ENCODE measurements at regions not wholly inside any gene's neighbourhood (a gene's known extent, or its start where the extent isn't known, plus 50 kb on each side); places are given as distances from the start of the nearest gene placed in this dataset.

DNA sequence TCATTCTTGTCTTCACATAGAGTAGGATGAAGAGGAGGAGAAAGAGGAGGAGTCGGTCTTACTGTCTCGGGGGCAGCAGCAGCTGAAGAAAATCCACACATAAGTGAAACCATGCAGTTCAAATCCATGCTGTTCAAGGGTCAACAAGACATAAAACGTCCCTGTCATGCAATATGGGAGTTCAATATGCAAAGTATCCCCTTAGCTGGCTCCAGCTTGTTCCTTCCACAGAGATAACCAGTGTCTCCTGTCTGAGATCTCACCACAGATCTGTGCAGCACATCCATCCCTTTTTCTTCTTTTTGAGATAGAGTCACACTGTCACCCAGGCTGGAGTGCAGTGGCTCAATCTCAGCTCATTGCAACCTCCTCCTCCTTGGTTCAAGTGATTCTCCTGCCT, 357.5 kb downstream of the GALC start:
- TF ChIP-seq MAZ (IDR thresholded peaks at IDR 0.05; ENCODE audit: borderline replicate concordance, low read depth, low read length), result no peak
- TF ChIP-seq SMC3 (IDR thresholded peaks at IDR 0.05; ENCODE audit: low read depth, low read length), result no peak
- no peak for TF ChIP-seq RCOR1 (IDR thresholded peaks at IDR 0.05; ENCODE audit: insufficient replicate concordance, low read length)
- TF ChIP-seq RFX5 (IDR thresholded peaks at IDR 0.05; ENCODE audit: low read depth, low read length), result no peak
- TF ChIP-seq NFE2L2 (IDR thresholded peaks at IDR 0.05; ENCODE audit: low read depth, low read length), result no peak
- TF ChIP-seq FOS (IDR thresholded peaks at IDR 0.05; ENCODE audit: low read depth, low read length), result no peak
- TF ChIP-seq CHD1 (IDR thresholded peaks at IDR 0.05; ENCODE audit: low read depth, low read length), result no peak
- TF ChIP-seq MXI1 (IDR thresholded peaks at IDR 0.05; ENCODE audit: borderline replicate concordance, low read depth, low read length), result no peak
- no peaks in the 10 kb centered on the region for H3K27me3 ChIP-seq (ENCODE audit: control insufficient read depth, insufficient read depth, low read length)
- DNase-seq (no peak), ATAC-seq (ENCODE audit: low read depth) (no peak)
- no peak overlapping the region for H3K18ac ChIP-seq (ENCODE audit: low read depth, low read length)
- H4K5ac ChIP-seq (ENCODE audit: low read depth, low read length), result no peak overlapping the region
- no peak overlapping the region for H2BK20ac ChIP-seq (ENCODE audit: low read depth, low read length)
- H2AFZ ChIP-seq (replicated peaks; ENCODE audit: low read length, poor library complexity), result no peak overlapping the region
- no peak overlapping the region for H3K4me2 ChIP-seq (ENCODE audit: low read depth, low read length)
- H2AK9ac ChIP-seq (replicated peaks; ENCODE audit: low read depth, low read length, poor library complexity), result no peak overlapping the region
- H4K8ac ChIP-seq (ENCODE audit: low read depth in 2 of 2, low read length in 2 of 2), result no peak overlapping the region
- no peak overlapping the region for H2BK5ac ChIP-seq (ENCODE audit: low read depth, low read length, poor library complexity, severe bottlenecking)
- ChIA-PET POLR2A (ENCODE audit: unreplicated experiment) (no interaction called here), CTCF (no interaction called here)
- H3K4me1 ChIP-seq (ENCODE audit: control insufficient read depth, insufficient read depth, low read length), result no peaks in the 10 kb centered on the region
- no peak overlapping the region for H2AK5ac ChIP-seq (ENCODE audit: low read depth, low read length)
- no peak overlapping the region for H3K23ac ChIP-seq (ENCODE audit: low read depth, low read length)
- no peaks in the 10 kb centered on the region for H3K36me3 ChIP-seq (ENCODE audit: control insufficient read depth, insufficient read depth, low read length)
- no peaks in the 10 kb centered on the region for H3K79me1 ChIP-seq (ENCODE audit: low read depth in 1 of 2, low read length in 2 of 2)
- H3K9me3 ChIP-seq (ENCODE audit: control insufficient read depth, insufficient read depth, low read length), result peaks cover 2% of the 10 kb centered on the region; the same call in 1 of the 2 replicates
- no peak overlapping the region for H3K56ac ChIP-seq (ENCODE audit: extremely low read depth, insufficient read depth, low read length)
- H3K4me3 ChIP-seq (ENCODE audit: insufficient read depth, low read depth, low read length), result no peak overlapping the region
- dilution Hi-C loops (cut with HindIII; ENCODE audit: low sequenced_read_pairs, unreplicated experiment), result no loop called here
- H3K27ac ChIP-seq (ENCODE audit: insufficient read depth, low read length), result no peak overlapping the region
- no peak overlapping the region for H2BK15ac ChIP-seq (ENCODE audit: low read depth, low read length)
- no peak overlapping the region for H2BK120ac ChIP-seq (ENCODE audit: low read depth, low read length)
- no peak overlapping the region for H4K91ac ChIP-seq (ENCODE audit: insufficient read depth, low read depth, low read length)
- H3K4ac ChIP-seq (ENCODE audit: low read depth, low read length), result no peak overlapping the region
- no peaks in the 10 kb centered on the region for H4K20me1 ChIP-seq (ENCODE audit: insufficient read depth, low read length)
- intact Hi-C loops (cut with micrococcal nuclease), result no loop called here
- no peaks in the 10 kb centered on the region for H3K9me1 ChIP-seq (ENCODE audit: insufficient read depth, low read length)
- in situ Hi-C loops (cut with MboI; ENCODE audit: low sequenced_read_pairs), result no loop called here
- H3K14ac ChIP-seq (replicated peaks; ENCODE audit: low read depth, low read length), result no peak overlapping the region
- no CpG with 5 or more reads among the region's 3 CpGs for WGBS, 2 experiments (ENCODE audit: extremely low coverage in 2 of 2, insufficient read length in 1 of 2)
- BruUV-seq (replicated peaks), result no TSS peak
- no peak overlapping the region for H3K9ac ChIP-seq (ENCODE audit: low read depth, low read length)

Data from IMR-90 (cell line).